GM12801 (cell line): ENCODE measurements at regions not wholly inside any gene's neighbourhood (a gene's known extent, or its start where the extent isn't known, plus 50 kb on each side); places are given as distances from the start of the nearest gene placed in this dataset.

Source experiments
- TF ChIP-seq, protein P1 (sequence below): IDR thresholded peaks from one replicate; pipeline ENCODE4 v1.5.1; 2011; ENCODE audit warnings: control low read depth; ENCODE audit not compliant: insufficient read length; ENCODE audit errors: extremely low read depth

DNA sequence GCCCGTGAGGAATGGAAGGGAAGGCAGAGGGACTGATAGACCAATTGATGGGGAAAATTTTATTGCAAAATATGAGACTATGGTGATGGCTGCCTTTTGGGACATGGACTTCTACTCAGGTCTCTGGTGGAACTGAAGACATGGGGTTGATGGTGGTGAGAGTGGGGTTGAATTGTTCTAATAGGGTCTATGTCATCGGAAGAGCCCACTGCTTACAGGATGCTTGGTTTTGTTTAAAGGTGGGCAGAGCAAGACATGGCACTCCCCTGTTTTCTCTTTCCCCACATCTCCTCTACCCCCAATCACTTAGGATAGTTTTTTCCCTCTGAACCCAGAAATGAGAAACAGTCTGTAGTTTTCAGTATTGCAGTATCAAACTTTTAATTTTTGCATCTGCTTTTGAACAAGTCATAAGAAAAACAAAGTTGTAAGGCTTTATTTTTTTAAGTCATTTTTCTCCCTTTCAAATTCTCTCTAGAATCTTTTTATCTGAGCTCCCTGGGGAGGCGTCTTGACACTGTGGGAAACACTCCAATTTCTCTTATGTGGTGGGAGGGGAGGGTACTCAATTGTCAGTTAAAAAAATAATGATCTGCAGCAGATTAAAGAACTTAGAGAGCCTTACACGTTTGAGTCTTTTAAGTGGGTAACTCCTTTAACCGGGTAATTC, 276.2 kb upstream of the TBC1D5 start:
- TF ChIP-seq, protein P1, sequence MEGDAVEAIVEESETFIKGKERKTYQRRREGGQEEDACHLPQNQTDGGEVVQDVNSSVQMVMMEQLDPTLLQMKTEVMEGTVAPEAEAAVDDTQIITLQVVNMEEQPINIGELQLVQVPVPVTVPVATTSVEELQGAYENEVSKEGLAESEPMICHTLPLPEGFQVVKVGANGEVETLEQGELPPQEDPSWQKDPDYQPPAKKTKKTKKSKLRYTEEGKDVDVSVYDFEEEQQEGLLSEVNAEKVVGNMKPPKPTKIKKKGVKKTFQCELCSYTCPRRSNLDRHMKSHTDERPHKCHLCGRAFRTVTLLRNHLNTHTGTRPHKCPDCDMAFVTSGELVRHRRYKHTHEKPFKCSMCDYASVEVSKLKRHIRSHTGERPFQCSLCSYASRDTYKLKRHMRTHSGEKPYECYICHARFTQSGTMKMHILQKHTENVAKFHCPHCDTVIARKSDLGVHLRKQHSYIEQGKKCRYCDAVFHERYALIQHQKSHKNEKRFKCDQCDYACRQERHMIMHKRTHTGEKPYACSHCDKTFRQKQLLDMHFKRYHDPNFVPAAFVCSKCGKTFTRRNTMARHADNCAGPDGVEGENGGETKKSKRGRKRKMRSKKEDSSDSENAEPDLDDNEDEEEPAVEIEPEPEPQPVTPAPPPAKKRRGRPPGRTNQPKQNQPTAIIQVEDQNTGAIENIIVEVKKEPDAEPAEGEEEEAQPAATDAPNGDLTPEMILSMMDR, result no peak

DNA sequence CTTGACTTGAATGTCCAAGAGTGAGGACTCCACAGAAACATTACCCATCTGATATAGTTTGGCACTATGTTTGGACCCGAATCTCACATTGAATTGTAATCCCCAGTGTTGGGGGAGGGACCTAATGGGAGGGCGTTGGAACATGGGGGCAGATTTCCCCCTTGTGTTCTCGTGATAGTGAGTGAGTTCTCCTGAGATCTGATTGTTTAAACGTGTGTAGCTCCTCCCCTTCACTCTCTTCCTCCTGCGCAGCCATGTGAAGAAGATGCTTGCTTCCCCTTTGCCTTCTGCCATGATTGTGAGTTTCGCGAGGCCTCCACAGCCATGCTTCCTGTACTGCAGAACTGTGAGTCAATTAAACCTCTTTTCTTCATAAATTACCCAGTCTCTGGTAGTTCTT, 273.9 kb upstream of the TBC1D5 start:
- TF ChIP-seq, protein P1, result no peak

DNA sequence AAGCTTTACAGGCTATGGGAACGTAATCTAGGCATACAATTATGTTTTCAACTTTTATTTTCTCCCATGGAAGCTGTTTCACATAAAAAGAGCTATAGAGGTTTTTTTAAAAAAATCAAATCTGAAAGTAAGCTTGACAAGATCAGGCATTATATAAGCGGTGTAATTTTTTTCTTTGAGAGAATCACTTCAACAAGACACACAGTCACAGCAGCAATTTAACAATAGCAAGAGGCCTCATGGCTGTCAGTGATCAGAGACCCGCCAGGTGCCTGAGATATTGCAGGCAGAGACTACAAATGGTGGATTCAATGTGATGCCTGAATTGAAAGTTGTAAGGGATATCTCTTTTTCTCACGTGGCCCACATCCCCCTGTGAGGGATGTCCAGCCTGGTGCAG, 270.5 kb upstream of the TBC1D5 start:
- TF ChIP-seq, protein P1, result no peak

DNA sequence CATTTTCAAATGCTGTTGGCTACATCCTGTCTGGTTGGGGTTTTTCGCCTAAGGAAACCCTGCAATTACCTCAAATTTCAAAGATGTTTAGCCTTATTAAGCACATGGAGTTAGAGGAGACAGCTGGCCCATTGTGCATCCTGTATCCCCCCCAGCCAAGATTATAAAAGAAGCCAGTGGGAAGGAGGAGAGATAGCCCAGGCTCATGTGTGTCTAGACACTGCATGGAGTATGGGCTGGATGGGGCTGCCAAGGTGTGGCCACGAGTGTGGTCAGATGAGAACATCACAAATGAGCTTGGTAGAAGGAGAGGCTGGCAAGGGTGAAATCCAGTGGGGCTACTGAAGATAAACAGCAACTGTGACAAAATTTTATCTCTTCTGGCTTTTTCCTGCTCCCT, 270.0 kb upstream of the TBC1D5 start:
- TF ChIP-seq, protein P1, result no peak

DNA sequence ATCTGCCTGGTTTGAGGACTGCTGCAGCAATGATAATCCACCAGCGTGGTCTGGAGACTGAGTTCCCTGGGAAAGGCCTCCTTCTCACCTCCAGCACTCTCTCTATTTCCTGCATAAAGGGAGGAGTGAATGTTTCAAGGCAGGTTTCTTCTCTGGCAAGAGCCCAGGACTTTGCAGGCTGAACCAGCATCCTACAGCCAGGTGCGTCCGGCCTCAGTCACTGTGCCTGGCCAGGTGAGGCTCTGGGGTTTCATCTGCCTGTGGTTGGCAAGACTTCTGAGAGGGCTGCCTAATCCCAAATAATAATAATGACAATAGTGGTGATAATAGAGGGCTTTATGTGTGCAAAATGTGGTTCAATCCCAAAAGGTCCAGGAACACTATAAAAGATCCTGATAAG, 269.0 kb upstream of the TBC1D5 start:
- TF ChIP-seq, protein P1, result no peak

DNA sequence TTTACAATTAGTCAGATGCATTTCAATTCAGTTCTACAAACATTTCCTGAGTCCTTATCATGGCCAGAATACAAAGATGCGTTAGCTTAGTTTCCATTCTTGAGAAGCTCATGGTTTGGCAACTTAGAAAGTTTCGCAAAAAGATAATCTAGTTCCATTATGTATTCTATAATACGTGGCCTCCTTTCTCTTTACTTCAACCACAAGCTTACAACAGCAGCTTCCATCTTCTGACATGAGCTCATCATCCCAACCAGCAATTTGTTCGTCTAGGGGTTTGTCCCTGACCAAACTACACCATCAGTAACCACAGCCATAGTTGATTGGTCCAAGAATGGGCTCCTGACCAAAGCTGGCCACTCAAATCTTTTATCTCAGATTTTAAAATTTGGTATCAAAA, 267.6 kb upstream of the TBC1D5 start:
- TF ChIP-seq, protein P1, result no peak

DNA sequence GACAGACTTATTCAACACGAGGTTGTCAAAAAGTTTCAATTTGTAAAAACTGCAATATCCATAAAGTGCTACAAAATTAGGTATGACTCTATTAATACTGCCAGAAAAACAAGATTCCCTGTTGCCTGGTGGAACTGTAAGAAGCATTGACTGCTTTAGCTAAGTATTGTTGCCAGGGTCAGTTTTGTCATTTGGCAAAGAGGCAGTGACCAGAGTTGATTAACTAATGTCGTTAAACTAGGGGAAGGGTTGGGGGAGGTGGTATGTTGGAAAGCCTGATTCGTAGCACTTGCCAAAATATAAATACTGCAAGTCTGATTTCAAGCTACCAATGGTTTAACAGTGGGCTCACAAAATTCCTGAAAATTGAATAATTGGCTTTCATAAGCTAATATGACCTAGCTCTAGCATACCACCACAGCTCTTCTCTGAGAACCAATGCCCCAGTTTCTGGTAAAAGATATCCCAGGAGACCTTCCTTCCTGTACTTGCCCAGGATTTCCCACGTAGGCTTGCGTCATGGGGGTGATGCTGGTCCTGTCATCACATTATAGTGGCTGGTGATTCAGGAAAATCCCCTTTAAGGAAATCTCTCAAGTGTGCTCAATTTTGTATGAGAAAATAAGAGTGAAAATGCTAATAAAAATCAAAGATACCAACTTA, 266.4 kb upstream of the TBC1D5 start:
- TF ChIP-seq, protein P1, result no peak
